Muscle layer of duodenum (tissue), 2 donors: ENCODE measurements at regions not wholly inside any gene's neighbourhood (a gene's known extent, or its start where the extent isn't known, plus 50 kb on each side); places are given as distances from the start of the nearest gene placed in this dataset.

Source experiments
- H3K27ac ChIP-seq: one replicate; pipeline ENCODE4 v1.7.0; 2013; ENCODE audit warnings: mild to moderate bottlenecking, low read length
- H3K27me3 ChIP-seq: one replicate; pipeline ENCODE4 v1.7.0; 2013; ENCODE audit warnings: low read depth, mild to moderate bottlenecking, control low read depth, low read length
- H3K36me3 ChIP-seq, 2 donors: one replicate each; pipeline ENCODE4 v1.7.0; 2013; ENCODE audit warnings: low read length in 2 of 2, control low read depth in 1 of 2, mild to moderate bottlenecking in 1 of 2; ENCODE audit not compliant: insufficient read depth in 2 of 2, control insufficient read depth in 1 of 2
- H3K4me1 ChIP-seq, 2 donors: one replicate each; pipeline ENCODE4 v1.7.0; 2013; ENCODE audit warnings: low read length in 2 of 2, mild to moderate bottlenecking in 2 of 2, control low read depth in 1 of 2, moderate library complexity in 1 of 2; ENCODE audit not compliant: insufficient read depth in 2 of 2, control insufficient read depth in 1 of 2
- H3K4me3 ChIP-seq, 2 donors: one replicate each; pipeline ENCODE4 v1.7.0; 2013; ENCODE audit warnings: low read length in 2 of 2, low read depth in 1 of 2, mild to moderate bottlenecking in 1 of 2
- H3K9me3 ChIP-seq, 2 donors: one replicate each; pipeline ENCODE4 v1.7.0; 2013; ENCODE audit warnings: low read length in 2 of 2, control low read depth in 1 of 2, mild to moderate bottlenecking in 1 of 2; ENCODE audit not compliant: control insufficient read depth in 1 of 2
- donor health status: healthy.

DNA sequence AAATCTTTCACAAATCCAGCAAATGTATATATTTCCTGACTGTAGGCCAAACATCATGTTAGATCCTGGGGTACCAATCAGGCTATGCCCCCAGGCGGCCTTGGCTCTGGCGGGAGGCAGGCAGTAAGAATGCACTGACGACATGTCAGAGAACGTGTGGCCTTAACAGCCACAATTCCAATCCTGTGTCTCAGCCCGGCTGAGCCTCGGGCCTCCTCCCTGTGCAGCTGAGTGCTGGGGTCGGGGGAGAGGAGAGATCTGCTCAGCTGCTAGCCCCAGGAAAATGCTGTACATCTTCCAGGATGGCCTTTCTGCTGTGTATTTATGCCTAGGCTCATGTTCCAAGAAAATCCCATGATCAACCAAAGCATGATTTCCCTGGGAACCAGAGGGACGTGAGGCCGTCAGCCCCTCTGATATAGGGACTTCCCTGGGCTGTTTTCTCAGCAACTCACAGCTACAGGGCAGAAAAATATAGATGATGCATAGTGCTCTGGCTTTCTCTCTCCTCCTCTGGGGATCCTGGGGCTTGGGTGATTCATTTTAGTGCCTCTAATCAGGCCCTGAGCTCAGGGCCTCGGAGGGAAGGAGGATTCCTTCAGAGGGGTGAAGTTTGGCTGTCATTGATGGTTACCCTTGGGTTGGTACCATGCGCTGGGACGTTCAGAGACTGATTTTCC, 604.0 kb downstream of the HS3ST4 start:
- no peaks in the 10 kb centered on the region for H3K36me3 ChIP-seq
- peaks cover 0 to 5% of the 10 kb centered on the region in 2 donors for H3K9me3 ChIP-seq
- no peak overlapping the region for H3K27ac ChIP-seq
- no peak overlapping the region for H3K4me3 ChIP-seq
- no peaks in the 10 kb centered on the region for H3K4me1 ChIP-seq
- H3K27me3 ChIP-seq: no peaks in the 10 kb centered on the region

DNA sequence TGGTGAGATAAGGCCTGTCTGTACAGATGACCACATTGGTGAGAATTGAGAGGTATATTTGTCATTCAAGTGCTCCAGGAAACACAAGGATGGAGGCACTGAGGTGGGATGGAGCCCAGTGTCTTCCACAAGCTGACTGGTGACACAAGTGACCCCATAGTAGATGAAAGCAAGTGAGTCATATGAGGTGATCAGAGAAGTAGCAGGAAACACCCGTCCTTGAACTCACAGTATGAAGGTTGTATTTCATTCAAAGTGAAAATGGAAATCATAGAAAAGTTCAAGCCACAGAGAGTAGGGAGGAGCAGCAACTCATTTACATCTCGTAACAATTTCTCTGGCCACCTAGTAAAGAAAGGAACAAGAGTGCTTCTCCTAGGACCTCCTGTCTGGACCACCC, 609.8 kb downstream of the HS3ST4 start:
- peaks cover 0 to 5% of the 10 kb centered on the region in 2 donors for H3K9me3 ChIP-seq
- H3K4me1 ChIP-seq: no peaks in the 10 kb centered on the region
- no peaks in the 10 kb centered on the region for H3K27me3 ChIP-seq
- H3K4me3 ChIP-seq: no peak overlapping the region
- H3K27ac ChIP-seq: no peak overlapping the region
- H3K36me3 ChIP-seq: no peaks in the 10 kb centered on the region

DNA sequence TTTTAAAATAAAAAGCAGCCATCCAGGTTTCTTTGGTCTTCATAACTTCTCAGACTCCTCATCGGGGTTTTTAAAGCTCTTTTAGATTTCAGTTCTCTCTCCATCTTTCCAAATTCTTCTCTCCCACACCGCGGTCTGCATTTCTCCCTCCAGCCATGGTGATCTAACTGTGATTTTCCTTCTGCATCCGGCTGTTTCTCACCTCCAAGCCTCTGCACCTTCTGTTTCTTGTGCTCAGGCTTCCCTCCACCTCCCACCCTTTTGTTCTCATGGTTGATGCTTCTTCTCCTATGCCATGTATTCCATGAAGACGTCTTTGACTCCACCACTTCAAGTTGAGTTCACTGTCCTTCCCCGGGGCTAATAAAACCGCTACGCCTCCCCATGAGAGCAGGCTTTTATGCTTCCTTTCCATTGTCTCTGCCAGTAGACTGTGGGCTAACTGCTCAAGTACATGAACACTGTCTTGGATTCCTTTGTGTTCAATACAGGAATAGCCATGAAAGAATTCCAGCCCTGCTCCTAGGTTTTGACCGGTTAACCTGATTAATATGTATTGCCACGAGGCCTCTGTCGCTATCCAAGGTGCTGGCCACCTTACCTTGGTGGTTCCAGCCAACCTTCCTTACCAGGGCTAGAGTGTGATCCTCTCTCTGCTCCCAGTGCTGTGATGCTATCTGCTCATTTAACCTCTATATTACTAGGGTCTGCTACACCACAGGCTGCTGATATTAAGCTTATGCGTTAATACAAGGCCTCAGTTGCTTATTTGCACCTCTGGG, 625.1 kb downstream of the HS3ST4 start:
- Histone ChIP-seq H3K27ac (no peak overlapping the region), H3K36me3 (no peaks in the 10 kb centered on the region), H3K4me1 (no peaks in the 10 kb centered on the region), H3K4me3 (no peak overlapping the region), H3K9me3 (no peaks in the 10 kb centered on the region), H3K27me3 (no peaks in the 10 kb centered on the region)

DNA sequence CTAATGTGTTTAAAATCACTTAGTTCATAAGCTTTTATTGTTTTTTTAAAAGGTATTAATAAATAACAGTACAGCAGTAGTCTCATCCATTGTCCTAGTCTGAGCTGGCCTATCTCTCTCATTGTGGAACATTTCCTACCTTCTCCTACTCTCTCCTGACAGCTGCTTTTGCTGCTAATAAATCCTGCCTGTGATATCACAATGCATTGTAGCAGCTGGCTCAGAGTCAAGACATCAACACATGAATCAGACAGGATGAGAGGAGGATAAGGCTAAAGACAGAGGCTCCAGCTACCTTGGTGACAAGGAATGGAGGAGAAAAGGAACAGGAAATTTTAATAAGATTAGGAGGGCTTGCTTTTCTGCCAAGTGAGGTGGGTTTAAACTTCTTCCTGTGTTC, 626.1 kb downstream of the HS3ST4 start:
- H3K27me3 ChIP-seq: no peaks in the 10 kb centered on the region
- H3K36me3 ChIP-seq: no peaks in the 10 kb centered on the region
- no peaks in the 10 kb centered on the region for H3K4me1 ChIP-seq
- no peak overlapping the region for H3K4me3 ChIP-seq
- H3K27ac ChIP-seq: no peak overlapping the region
- no peaks in the 10 kb centered on the region for H3K9me3 ChIP-seq

DNA sequence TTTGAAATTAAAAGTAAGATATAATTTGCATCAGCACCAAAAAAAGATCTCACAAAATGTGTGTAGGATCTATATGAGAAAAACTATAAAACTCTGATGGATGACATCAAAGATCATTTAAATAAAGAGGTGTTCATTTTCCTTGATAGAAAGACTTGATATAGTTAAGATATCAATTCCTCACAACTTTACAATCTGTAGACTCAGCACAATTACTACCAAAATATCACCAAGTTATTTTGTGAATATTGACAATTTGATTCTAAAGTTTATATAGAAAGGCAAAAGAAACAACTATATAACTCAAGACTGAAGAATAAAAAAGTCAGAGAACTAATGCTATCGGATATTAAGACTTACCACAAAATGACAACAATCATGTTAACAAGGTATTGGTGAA, 638.9 kb downstream of the HS3ST4 start:
- no peaks in the 10 kb centered on the region for H3K4me1 ChIP-seq
- H3K4me3 ChIP-seq: no peak overlapping the region
- H3K9me3 ChIP-seq: peaks cover 0 to 15% of the 10 kb centered on the region in 2 donors
- no peaks in the 10 kb centered on the region for H3K36me3 ChIP-seq
- no peak overlapping the region for H3K27ac ChIP-seq
- H3K27me3 ChIP-seq: no peaks in the 10 kb centered on the region

DNA sequence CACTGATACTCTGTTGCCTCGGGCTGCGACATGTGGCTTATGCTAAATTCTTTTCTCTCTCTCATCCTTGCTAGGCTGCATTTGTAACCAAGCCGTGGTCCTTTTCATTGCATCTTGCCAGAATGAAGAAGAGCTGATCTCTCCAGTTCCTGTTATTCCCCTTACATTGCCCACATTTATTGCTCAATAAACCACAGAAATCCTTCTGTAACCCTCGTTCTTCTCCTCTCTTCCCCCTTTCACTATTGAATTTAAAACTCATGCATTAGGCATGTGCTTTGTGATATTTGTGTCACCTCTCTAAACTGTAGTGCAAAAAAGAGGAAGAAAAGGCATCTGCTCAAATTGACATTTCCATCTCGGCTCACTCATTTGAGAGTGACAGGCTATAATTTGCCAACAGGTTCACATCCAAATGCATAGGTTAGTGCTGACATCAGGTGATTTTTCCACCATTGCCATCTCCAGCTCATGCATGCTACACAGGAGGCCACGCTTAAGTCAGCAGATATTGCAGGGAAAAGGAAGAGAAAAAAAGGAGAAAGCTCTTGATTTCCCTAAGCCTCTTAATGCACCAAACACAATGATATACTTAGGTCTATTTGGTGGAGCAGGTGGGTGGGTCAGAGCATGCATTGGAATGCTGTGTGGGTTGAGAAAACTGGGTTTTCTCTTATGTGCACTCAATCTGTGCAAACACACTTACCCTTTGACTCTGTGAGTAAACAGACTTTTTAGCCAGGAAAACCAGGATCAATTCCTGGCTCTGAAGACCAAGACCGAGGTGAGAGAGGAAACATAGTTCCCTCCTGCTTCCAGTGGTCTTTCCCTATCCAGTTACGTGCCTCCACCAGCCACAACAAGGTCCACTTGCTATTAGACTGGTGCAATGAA, 642.7 kb downstream of the HS3ST4 start:
- Histone ChIP-seq H3K9me3 (peaks cover 0 to 3% of the 10 kb centered on the region in 2 donors), H3K4me3 (no peak overlapping the region), H3K27me3 (no peaks in the 10 kb centered on the region), H3K36me3 (no peaks in the 10 kb centered on the region), H3K4me1 (no peaks in the 10 kb centered on the region), H3K27ac (no peak overlapping the region)

DNA sequence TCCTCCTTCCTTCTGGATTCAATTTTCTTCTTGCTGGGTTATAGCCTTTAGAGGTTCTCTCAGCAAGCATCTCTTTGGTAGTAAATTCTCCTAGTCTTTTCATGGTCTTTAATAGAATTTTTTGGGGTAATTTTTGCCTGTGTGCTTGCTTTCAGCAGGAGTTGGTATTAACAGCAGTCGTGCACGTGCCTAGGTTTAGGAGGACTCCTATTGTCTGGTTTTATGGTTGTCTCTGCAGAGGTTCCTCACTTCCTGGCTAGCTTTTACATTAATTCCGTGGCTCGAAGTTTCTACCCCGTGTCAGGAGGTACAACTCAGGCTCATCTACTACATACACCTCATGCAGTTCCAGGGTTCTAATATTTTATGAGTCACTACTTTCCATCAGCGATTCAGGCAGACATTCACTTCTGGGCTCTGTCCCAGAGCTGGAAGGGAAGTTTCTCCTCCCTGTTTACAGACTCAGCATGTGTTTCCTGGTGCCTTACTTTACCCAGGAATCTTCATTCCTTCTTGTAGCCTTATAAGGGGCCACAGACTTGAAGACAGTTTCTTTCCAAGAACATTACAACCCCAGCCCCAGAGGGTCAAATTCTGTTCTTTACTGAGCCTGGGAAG, 643.6 kb downstream of the HS3ST4 start:
- Histone ChIP-seq H3K9me3 (no peaks in the 10 kb centered on the region), H3K36me3 (no peaks in the 10 kb centered on the region), H3K27me3 (no peaks in the 10 kb centered on the region), H3K4me3 (no peak overlapping the region), H3K27ac (no peak overlapping the region), H3K4me1 (no peaks in the 10 kb centered on the region)

DNA sequence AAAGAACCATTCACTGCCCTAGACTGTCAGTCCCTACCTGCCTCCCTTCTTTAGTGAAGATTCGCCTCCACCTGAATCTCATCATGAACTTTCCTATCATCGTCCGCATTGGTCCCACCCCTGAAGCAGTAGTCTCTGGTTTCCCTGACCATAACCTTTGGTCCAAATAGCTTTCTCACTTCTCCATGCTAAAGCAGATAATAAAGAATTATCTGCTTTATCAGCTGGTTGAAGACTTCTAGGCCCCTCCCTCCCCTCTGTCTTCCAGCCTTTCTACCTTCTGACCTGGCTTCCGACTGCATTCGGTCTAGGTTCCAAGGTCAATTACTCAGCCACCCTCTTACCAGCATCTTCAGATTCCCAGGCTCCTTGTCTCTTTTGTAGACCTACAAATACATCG, 650.9 kb downstream of the HS3ST4 start:
- H3K27ac ChIP-seq: no peak overlapping the region
- no peaks in the 10 kb centered on the region for H3K4me1 ChIP-seq
- no peaks in the 10 kb centered on the region for H3K36me3 ChIP-seq
- H3K4me3 ChIP-seq: no peak overlapping the region
- H3K9me3 ChIP-seq: no peaks in the 10 kb centered on the region
- H3K27me3 ChIP-seq: no peaks in the 10 kb centered on the region

DNA sequence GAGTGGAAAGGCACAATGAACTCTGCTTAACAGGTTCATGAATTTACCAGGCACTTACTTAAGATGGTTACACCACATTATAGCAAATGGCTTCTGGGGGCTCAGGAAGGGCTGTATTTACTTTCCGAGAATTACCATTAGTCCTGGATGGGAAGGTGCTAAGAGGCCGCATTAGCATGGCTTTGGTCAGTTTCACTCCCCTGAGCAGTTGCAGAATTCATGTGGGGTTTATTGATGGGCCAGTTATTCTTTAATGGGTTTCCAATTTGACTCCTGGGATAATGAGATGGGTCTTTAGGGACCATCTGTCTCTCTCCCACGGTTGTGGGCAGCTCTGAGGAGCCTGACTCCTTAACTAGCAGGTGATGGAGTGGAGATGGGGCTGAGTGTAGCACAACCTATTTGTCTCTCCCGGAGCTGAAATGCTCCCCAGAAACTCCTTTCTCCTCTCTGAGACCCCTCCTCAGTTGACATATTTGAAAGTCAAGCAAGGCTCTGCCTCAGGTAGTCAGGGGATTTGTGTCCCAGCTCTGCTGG, 652.5 kb downstream of the HS3ST4 start:
- no peaks in the 10 kb centered on the region for H3K4me1 ChIP-seq
- H3K27me3 ChIP-seq: no peaks in the 10 kb centered on the region
- H3K9me3 ChIP-seq: no peaks in the 10 kb centered on the region
- H3K36me3 ChIP-seq: no peaks in the 10 kb centered on the region
- H3K4me3 ChIP-seq: no peak overlapping the region
- no peak overlapping the region for H3K27ac ChIP-seq

DNA sequence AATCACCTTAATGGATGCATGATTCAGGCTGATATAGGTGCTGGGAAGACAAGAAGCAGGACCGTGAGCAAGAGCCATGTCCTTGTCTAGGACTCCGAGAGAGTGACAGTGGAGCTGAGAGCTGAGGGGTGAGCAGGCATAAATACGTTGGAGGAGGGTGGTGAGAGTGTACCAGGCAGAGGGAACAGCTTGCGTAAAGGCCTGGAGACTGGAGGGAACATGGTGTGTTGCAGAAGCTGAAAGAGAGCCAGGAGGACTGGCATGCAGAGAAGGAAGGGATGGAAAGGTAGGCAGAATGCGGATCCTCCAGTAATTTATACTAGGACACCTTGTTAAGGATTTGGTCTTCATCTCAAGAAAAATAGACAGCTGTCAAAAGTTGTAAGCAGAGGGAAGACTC, 653.2 kb downstream of the HS3ST4 start:
- no peaks in the 10 kb centered on the region for H3K9me3 ChIP-seq
- no peaks in the 10 kb centered on the region for H3K36me3 ChIP-seq
- H3K4me3 ChIP-seq: no peak overlapping the region
- H3K27me3 ChIP-seq: no peaks in the 10 kb centered on the region
- no peaks in the 10 kb centered on the region for H3K4me1 ChIP-seq
- H3K27ac ChIP-seq: no peak overlapping the region

DNA sequence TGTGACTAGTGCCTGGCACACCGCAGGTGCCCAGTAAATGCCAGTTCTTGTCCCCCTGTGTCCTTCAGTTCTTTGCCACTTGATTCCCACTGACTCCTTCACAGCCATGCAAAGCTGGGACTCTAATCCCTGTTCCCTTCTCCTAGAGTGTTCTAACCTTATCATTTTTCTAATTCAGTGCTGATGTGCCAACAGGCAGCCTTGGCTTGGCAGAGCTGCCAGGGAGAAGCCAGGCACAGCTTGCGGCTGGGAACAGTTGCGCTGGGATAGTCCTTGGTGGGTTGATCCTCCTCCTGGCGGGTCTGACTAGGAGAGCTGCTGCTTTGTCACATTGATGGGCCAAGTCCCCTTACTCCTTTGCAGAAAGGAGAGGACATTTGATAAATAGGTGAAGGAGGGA, 654.2 kb downstream of the HS3ST4 start:
- no peak overlapping the region for H3K4me3 ChIP-seq
- H3K27me3 ChIP-seq: no peaks in the 10 kb centered on the region
- no peaks in the 10 kb centered on the region for H3K4me1 ChIP-seq
- peaks cover 0 to 3% of the 10 kb centered on the region in 2 donors for H3K9me3 ChIP-seq
- no peak overlapping the region for H3K27ac ChIP-seq
- H3K36me3 ChIP-seq: no peaks in the 10 kb centered on the region
